ENCODE measurements at regions not wholly inside any gene's neighbourhood (a gene's known extent, or its start where the extent isn't known, plus 50 kb on each side); places are given as distances from the start of the nearest gene placed in this dataset.
A peak's percentile ranks its signal among the peaks of the same experiment; 100 is the strongest.

GRCh38 chrX:4588466-4588865 lies 875.0 kb upstream of the PRKX start:
- Histone ChIP-seq H3K9ac (ENCODE audit: low read length) (no peak overlapping the region), H3K27me3 (ENCODE audit: insufficient read depth, low read depth, low read length) (no peaks in the 10 kb centered on the region)

GRCh38 chrX:4588056-4588455 lies 874.6 kb upstream of the PRKX start:
- no peaks in the 10 kb centered on the region for H4K20me1 ChIP-seq (ENCODE audit: insufficient read depth)

More at GRCh38 chrX:4588466-4588865, 875.0 kb upstream of the PRKX start:
- Histone ChIP-seq H3K9me2 (ENCODE audit: insufficient read depth, low read length) (no peaks in the 10 kb centered on the region), H3K4me3 (ENCODE audit: low read length) (no peak overlapping the region), H4K20me1 (ENCODE audit: insufficient read depth) (no peaks in the 10 kb centered on the region), H3K9me3 (ENCODE audit: low read length) (no peaks in the 10 kb centered on the region), H3K4me2 (ENCODE audit: low read length) (no peak overlapping the region), H2AFZ (ENCODE audit: low read depth, low read length) (no peak overlapping the region), H3K27ac (ENCODE audit: low read length) (no peak overlapping the region), H3K79me2 (replicated peaks; ENCODE audit: insufficient read depth, low read length) (no peaks in the 10 kb centered on the region), H3K36me3 (ENCODE audit: insufficient read depth, low read length) (no peaks in the 10 kb centered on the region), H3F3A (ENCODE audit: insufficient read depth, low read length, poor library complexity, severe bottlenecking) (no peaks in the 10 kb centered on the region)
- TF ChIP-seq CTCF (IDR thresholded peaks at IDR 0.05; ENCODE audit: poor library complexity, severe bottlenecking) (no peak), REST (IDR thresholded peaks at IDR 0.05; ENCODE audit: borderline replicate concordance) (no peak), TAF1 (IDR thresholded peaks at IDR 0.05; ENCODE audit: low read depth) (no peak), RAD21 (conservative IDR thresholded peaks at IDR 0.05) (no peak), EZH2 (IDR thresholded peaks at IDR 0.05; ENCODE audit: borderline replicate concordance, insufficient read depth, low read length, poor library complexity, severe bottlenecking) (no peak), EP300 (conservative IDR thresholded peaks at IDR 0.05; ENCODE audit: poor library complexity, severe bottlenecking) (no peak), POLR2AphosphoS5 (IDR thresholded peaks at IDR 0.05) (no peak), SMC3 (conservative IDR thresholded peaks at IDR 0.05; ENCODE audit: poor library complexity) (no peak), MXI1 (conservative IDR thresholded peaks at IDR 0.05; ENCODE audit: poor library complexity, severe bottlenecking) (no peak)

More at GRCh38 chrX:4588056-4588455, 874.6 kb upstream of the PRKX start:
- TF ChIP-seq EP300 (conservative IDR thresholded peaks at IDR 0.05; ENCODE audit: poor library complexity, severe bottlenecking) = peak; percentile 34
- no peak for TF ChIP-seq CTCF (IDR thresholded peaks at IDR 0.05; ENCODE audit: poor library complexity, severe bottlenecking)
- Histone ChIP-seq H3K9me3 (ENCODE audit: low read length) (no peaks in the 10 kb centered on the region), H2AFZ (ENCODE audit: low read depth, low read length) (no peak overlapping the region), H3K9me2 (ENCODE audit: insufficient read depth, low read length) (no peaks in the 10 kb centered on the region), H3K27me3 (ENCODE audit: insufficient read depth, low read depth, low read length) (no peaks in the 10 kb centered on the region), H3F3A (ENCODE audit: insufficient read depth, low read length, poor library complexity, severe bottlenecking) (no peaks in the 10 kb centered on the region), H3K9ac (ENCODE audit: low read length) (no peak overlapping the region), H3K4me3 (ENCODE audit: low read length) (no peak overlapping the region), H3K27ac (ENCODE audit: low read length) (no peak overlapping the region), H3K4me2 (ENCODE audit: low read length) (no peak overlapping the region), H3K36me3 (ENCODE audit: insufficient read depth, low read length) (no peaks in the 10 kb centered on the region), H3K79me2 (replicated peaks; ENCODE audit: insufficient read depth, low read length) (no peaks in the 10 kb centered on the region)

Measured in neural cell (in vitro differentiated cells).